Thyroid gland (tissue), 4 donors: ENCODE measurements at regions not wholly inside any gene's neighbourhood (a gene's known extent, or its start where the extent isn't known, plus 50 kb on each side); places are given as distances from the start of the nearest gene placed in this dataset.

Experiments
- CTCF ChIP-seq, 6 experiments: fragments of 200-600 bp in 3 of 6; fragments of 450-650 bp in 3 of 6; sonication (generic) in 3 of 6; IDR thresholded peaks; one replicate each; pipeline ENCODE4 v1.5.1; 2016 to 2019; ENCODE audit warnings: antibody characterized with exemption in 6 of 6, mild to moderate bottlenecking in 2 of 6, inconsistent platforms in 1 of 6, moderate library complexity in 1 of 6
- POLR2A ChIP-seq, 2 donors: fragments of 450-650 bp; IDR thresholded peaks; one replicate each; pipeline ENCODE4 v1.6.1; 2017; ENCODE audit warnings: antibody characterized with exemption in 2 of 2, mild to moderate bottlenecking in 2 of 2, moderate library complexity in 1 of 2

GRCh38 chr21:38179511-38179910 is 77.3 kb upstream of the KCNJ15 start:
- TF ChIP-seq POLR2A (IDR thresholded peaks at IDR 0.05) (no peak), CTCF (IDR thresholded peaks at IDR 0.05) (no peak)
